IMR-90 (cell line): ENCODE measurements at regions not wholly inside any gene's neighbourhood (a gene's known extent, or its start where the extent isn't known, plus 50 kb on each side); places are given as distances from the start of the nearest gene placed in this dataset.

Source experiments
- ATAC-seq: fragments of 200-7000 bp; cut with Tn5 transposase; 2 replicates; pipeline ENCODE4 v1.9.1; 2020; ENCODE audit warnings: low read depth, mild to moderate bottlenecking, moderate library complexity
- BruUV-seq: library from RNA; stranded (reverse); fragments of 400-500 nt; replicated peaks from 2 replicates; lab custom pipeline; 2021; lab: Mats Ljungman, UMichigan
- CTCF ChIA-PET: fragments of 300-600 bp; formaldehyde crosslinking; extraction: SDS; loops from one replicate; lab custom pipeline; 2021; ENCODE audit warnings: antibody characterized with exemption; lab: Yijun Ruan, JAX
- POLR2A ChIA-PET: fragments of 300-600 bp; sonication (Branson Sonifier 250); formaldehyde crosslinking; loops from one replicate; lab custom pipeline; 2022; ENCODE audit warnings: antibody characterized with exemption; ENCODE audit not compliant: unreplicated experiment; lab: Charles Lee
- DNase-seq: peaks from one replicate; pipeline ENCODE4 v3.0.0; 2013
- H2AFZ ChIP-seq: replicated peaks from 2 replicates; pipeline ENCODE3; 2013; ENCODE audit warnings: low read length, mild to moderate bottlenecking; ENCODE audit not compliant: poor library complexity
- H2AK5ac ChIP-seq: 2 replicates; pipeline ENCODE4 v1.6.1; 2013; ENCODE audit warnings: low read depth, low read length, inconsistent platforms
- H2AK9ac ChIP-seq: replicated peaks from 2 replicates; pipeline ENCODE3; 2013; ENCODE audit warnings: mild to moderate bottlenecking, low read depth, low read length, moderate library complexity; ENCODE audit not compliant: poor library complexity
- H2BK120ac ChIP-seq: 2 replicates; pipeline ENCODE4 v1.6.1; 2013; ENCODE audit warnings: low read depth, low read length, inconsistent platforms
- H2BK15ac ChIP-seq: 3 replicates; pipeline ENCODE4 v1.6.1; 2013; ENCODE audit warnings: low read depth, low read length, inconsistent platforms
- H2BK20ac ChIP-seq: 2 replicates; pipeline ENCODE4 v1.6.1; 2013; ENCODE audit warnings: low read depth, mild to moderate bottlenecking, inconsistent platforms, low read length, moderate library complexity
- H2BK5ac ChIP-seq: 2 replicates; pipeline ENCODE4 v1.6.1; 2013; ENCODE audit warnings: mild to moderate bottlenecking, low read depth, low read length, inconsistent platforms; ENCODE audit not compliant: poor library complexity, severe bottlenecking
- H3K14ac ChIP-seq: replicated peaks from 2 replicates; pipeline ENCODE4 v1.6.1; 2013; ENCODE audit warnings: low read depth, low read length, inconsistent platforms
- H3K18ac ChIP-seq: 2 replicates; pipeline ENCODE4 v1.6.1; 2013; ENCODE audit warnings: low read depth, low read length, control low read depth
- H3K23ac ChIP-seq: 2 replicates; pipeline ENCODE4 v1.6.1; 2013; ENCODE audit warnings: low read depth, low read length, inconsistent platforms
- H3K27ac ChIP-seq: 2 replicates; pipeline ENCODE4 v1.5.1; 2013; ENCODE audit warnings: mild to moderate bottlenecking, control low read depth, low read length; ENCODE audit not compliant: insufficient read depth
- H3K27me3 ChIP-seq: 2 replicates; pipeline ENCODE4 v1.6.1; 2013; ENCODE audit warnings: low read length; ENCODE audit not compliant: control insufficient read depth, insufficient read depth
- H3K36me3 ChIP-seq: 2 replicates; pipeline ENCODE4 v1.6.1; 2013; ENCODE audit warnings: low read length, mixed read lengths; ENCODE audit not compliant: control insufficient read depth, insufficient read depth
- H3K4ac ChIP-seq: 2 replicates; pipeline ENCODE4 v1.6.1; 2013; ENCODE audit warnings: low read depth, low read length, inconsistent platforms
- H3K4me1 ChIP-seq: 2 replicates; pipeline ENCODE4 v1.6.1; 2013; ENCODE audit warnings: low read length, mixed read lengths; ENCODE audit not compliant: control insufficient read depth, insufficient read depth
- H3K4me2 ChIP-seq: 2 replicates; pipeline ENCODE4 v1.6.1; 2013; ENCODE audit warnings: low read depth, mild to moderate bottlenecking, control low read depth, low read length, moderate library complexity
- H3K4me3 ChIP-seq: 2 replicates; pipeline ENCODE4 v1.5.1; 2013; ENCODE audit warnings: low read depth, mild to moderate bottlenecking, control low read depth, low read length, moderate library complexity; ENCODE audit not compliant: insufficient read depth
- H3K56ac ChIP-seq: 2 replicates; pipeline ENCODE4 v1.6.1; 2013; ENCODE audit warnings: low read length, inconsistent platforms; ENCODE audit not compliant: insufficient read depth; ENCODE audit errors: extremely low read depth
- H3K79me1 ChIP-seq, 2 experiments: 2 replicates each; pipeline ENCODE4 v1.6.1; 2013; ENCODE audit warnings: low read length in 2 of 2, inconsistent platforms in 1 of 2, low read depth in 1 of 2
- H3K9ac ChIP-seq: 2 replicates; pipeline ENCODE4 v1.6.1; 2013; ENCODE audit warnings: low read depth, low read length, control low read depth
- H3K9me1 ChIP-seq: 2 replicates; pipeline ENCODE4 v1.6.1; 2013; ENCODE audit warnings: low read length, inconsistent platforms; ENCODE audit not compliant: insufficient read depth
- H3K9me3 ChIP-seq: 2 replicates; pipeline ENCODE4 v1.6.1; 2013; ENCODE audit warnings: low read length; ENCODE audit not compliant: control insufficient read depth, insufficient read depth
- H4K20me1 ChIP-seq: 2 replicates; pipeline ENCODE4 v1.6.1; 2013; ENCODE audit warnings: low read length, inconsistent platforms; ENCODE audit not compliant: insufficient read depth
- H4K5ac ChIP-seq: 2 replicates; pipeline ENCODE4 v1.6.1; 2013; ENCODE audit warnings: mild to moderate bottlenecking, low read depth, low read length, control low read depth
- H4K8ac ChIP-seq, 2 experiments: 2 replicates each; pipeline ENCODE4 v1.6.1; 2013; ENCODE audit warnings: low read depth in 2 of 2, low read length in 2 of 2, control low read depth in 1 of 2, inconsistent platforms in 1 of 2
- H4K91ac ChIP-seq: 2 replicates; pipeline ENCODE4 v1.6.1; 2013; ENCODE audit warnings: low read depth, low read length, inconsistent platforms; ENCODE audit not compliant: insufficient read depth
- CTCF ChIP-seq: conservative IDR thresholded peaks from 2 replicates; pipeline ENCODE4 v1.5.1; 2012; ENCODE audit warnings: mild to moderate bottlenecking, low read depth, low read length, improper control_type of control experiment
- RCOR1 ChIP-seq: IDR thresholded peaks from 2 replicates; pipeline ENCODE4 v1.6.1; 2012; ENCODE audit warnings: mild to moderate bottlenecking, low read length, improper control_type of control experiment; ENCODE audit not compliant: insufficient replicate concordance
- WGBS, 2 experiments: methylation state at CpG; one replicate each; pipeline versions ENCODE4 v1.1.5 to v1.1.7; 2013; ENCODE audit warnings: missing lambda C conversion rate in 2 of 2; ENCODE audit not compliant: insufficient read length in 1 of 2; ENCODE audit errors: extremely low coverage in 2 of 2; 5-methylcytosine and 5-hydroxymethylcytosine counted together
- dilution Hi-C: fragments of 300-500 bp; cut with HindIII; formaldehyde crosslinking; loops from one replicate; pipeline ENCODE4 v1.14.3; 2018; ENCODE audit warnings: low sequenced_read_pairs; ENCODE audit not compliant: unreplicated experiment
- in situ Hi-C: fragments of 300-500 bp; cut with MboI; formaldehyde crosslinking; loops from 3 replicates; pipeline ENCODE4 v1.14.3; 2019; ENCODE audit warnings: low sequenced_read_pairs, inconsistent platforms, mixed read lengths
- intact Hi-C: fragments of 100-400 bp; cut with micrococcal nuclease; formaldehyde crosslinking; loops from 2 replicates; pipeline ENCODE4 v1.10.0; 2022

DNA sequence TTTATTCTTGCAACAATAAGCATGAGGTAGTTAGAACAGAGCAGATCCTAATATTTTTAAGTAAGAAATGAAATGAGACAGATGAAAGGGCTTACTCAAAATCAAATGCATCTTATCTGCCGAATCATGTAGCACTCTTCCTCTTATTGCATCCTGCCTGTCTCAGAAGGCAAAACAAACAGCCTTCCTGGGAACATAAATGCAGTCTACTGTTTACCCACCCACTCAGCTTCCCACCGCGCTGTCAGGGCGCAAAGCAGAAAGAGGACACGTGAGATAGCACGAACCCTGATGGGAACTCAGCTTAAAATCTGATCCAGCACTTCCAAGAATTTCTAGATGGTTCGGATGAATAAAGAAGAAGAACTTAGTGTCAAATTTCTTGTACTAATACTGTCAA lies 114.4 kb upstream of the CDK1 start:
- H3K9me3 ChIP-seq = no peaks in the 10 kb centered on the region; the same call in 1 of the 2 replicates
- H3K4me2 ChIP-seq = no peak overlapping the region
- H2AK9ac ChIP-seq = no peak overlapping the region
- no peaks in the 10 kb centered on the region for H4K20me1 ChIP-seq
- no peak overlapping the region for H3K9ac ChIP-seq
- no peak overlapping the region for H4K91ac ChIP-seq
- TF ChIP-seq CTCF (no peak), RCOR1 (no peak)
- H4K8ac ChIP-seq = no peak overlapping the region
- POLR2A ChIA-PET = no interaction called here
- no peak overlapping the region for H2AFZ ChIP-seq
- in situ Hi-C loops (no loop called here), dilution Hi-C loops (no loop called here), intact Hi-C loops (no loop called here)
- no peak overlapping the region for H3K23ac ChIP-seq
- ATAC-seq (no peak), DNase-seq (no peak)
- no TSS peak for BruUV-seq
- peaks cover 2% of the 10 kb centered on the region for H3K4me1 ChIP-seq
- no peaks in the 10 kb centered on the region for H3K9me1 ChIP-seq
- WGBS, 2 experiments = 60% methylated on average over 2 of the region's 7 CpGs; no CpG with 5 or more reads in 1 of the 2 experiments
- no peak overlapping the region for H2BK120ac ChIP-seq
- H3K27me3 ChIP-seq = no peaks in the 10 kb centered on the region; the same call in 1 of the 2 replicates
- H3K4ac ChIP-seq = no peak overlapping the region
- CTCF ChIA-PET = no interaction called here
- H4K5ac ChIP-seq = no peak overlapping the region
- H3K79me1 ChIP-seq = no peaks in the 10 kb centered on the region
- H2AK5ac ChIP-seq = no peak overlapping the region
- H2BK5ac ChIP-seq = no peak overlapping the region
- H2BK15ac ChIP-seq = no peak overlapping the region
- H2BK20ac ChIP-seq = no peak overlapping the region
- no peaks in the 10 kb centered on the region for H3K36me3 ChIP-seq
- no peak overlapping the region for H3K56ac ChIP-seq
- H3K14ac ChIP-seq = no peak overlapping the region
- H3K27ac ChIP-seq = no peak overlapping the region
- H3K18ac ChIP-seq = no peak overlapping the region
- no peak overlapping the region for H3K4me3 ChIP-seq
